SH-SY5Y (cell line): ENCODE measurements at regions not wholly inside any gene's neighbourhood (a gene's known extent, or its start where the extent isn't known, plus 50 kb on each side); places are given as distances from the start of the nearest gene placed in this dataset.

ENCODE experiments used
- GATA2 ChIP-seq: IDR thresholded peaks from 2 replicates; pipeline ENCODE4 v1.6.1; 2011; ENCODE audit warnings: mild to moderate bottlenecking, low read depth, low read length
- GATA3 ChIP-seq: IDR thresholded peaks from 2 replicates; pipeline ENCODE4 v1.6.1; 2011; ENCODE audit warnings: low read depth, mild to moderate bottlenecking, low read length, moderate library complexity

- TF ChIP-seq GATA2 (no peak), GATA3 (no peak)
These were observed 1265.8 kb upstream of the CNTN5 start for GRCh38 chr11:97754976-97755375.
